ENCODE measurements at regions not wholly inside any gene's neighbourhood (a gene's known extent, or its start where the extent isn't known, plus 50 kb on each side); places are given as distances from the start of the nearest gene placed in this dataset.

DNA sequence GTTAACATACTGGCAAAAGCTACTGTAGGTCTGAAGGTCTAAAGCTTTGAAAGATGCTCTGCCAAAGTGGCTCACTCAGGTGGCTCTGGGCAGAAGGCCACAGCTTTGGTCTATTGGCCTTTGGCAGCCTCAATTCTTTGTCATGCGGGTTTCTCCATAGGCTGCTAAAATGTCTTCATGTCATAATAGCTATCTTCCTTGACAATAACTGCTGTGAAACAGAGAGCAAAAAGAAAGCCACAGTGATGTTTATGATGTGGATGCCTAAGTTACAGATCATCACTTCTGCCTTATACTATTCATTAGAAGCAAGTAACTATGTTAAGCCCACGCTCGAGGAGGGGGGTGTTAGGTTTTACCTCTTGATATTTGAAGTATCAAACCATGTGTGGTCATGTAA, 906.1 kb upstream of the CDH9 start:
- Mint-ChIP-seq H3K27ac (no peak overlapping the region), H3K4me3 (no peak overlapping the region), H3K9me3 (peaks cover 7% of the 10 kb centered on the region), H3K27me3 (no peaks in the 10 kb centered on the region), H3K4me1 (ENCODE audit: low read depth) (no peaks in the 10 kb centered on the region), H3K36me3 (ENCODE audit: low read depth) (no peaks in the 10 kb centered on the region)
- intact Hi-C loops (cut with DNase I, micrococcal nuclease) = no loop called here
- DNase-seq = no peak
- H3K36me3 ChIP-seq (ENCODE audit: insufficient read depth, low read length) = no peaks in the 10 kb centered on the region
- no peaks in the 10 kb centered on the region for H3K4me1 ChIP-seq (ENCODE audit: insufficient read depth, low read length)
- H3K27me3 ChIP-seq (ENCODE audit: control insufficient read depth in 1 of 2, insufficient read depth in 2 of 2, low read length in 2 of 2) = no peaks in the 10 kb centered on the region
- no peak for TF ChIP-seq CTCF (IDR thresholded peaks at IDR 0.05)
- POLR2A ChIA-PET = no interaction called here
- no peak overlapping the region for H3K27ac ChIP-seq (ENCODE audit: low read depth in 1 of 2, low read length in 2 of 2)
- peaks cover 0 to 9% of the 10 kb centered on the region in 2 experiments for H3K9me3 ChIP-seq (ENCODE audit: control insufficient read depth in 1 of 2, insufficient read depth in 1 of 2, low read length in 2 of 2)
- CTCF ChIA-PET = no interaction called here
- H3K4me3 ChIP-seq (ENCODE audit: low read length) = no peak overlapping the region
- no peak for ATAC-seq (ENCODE audit: poor library complexity)

- no peak overlapping the region for H3K4me3 Mint-ChIP-seq
- Histone ChIP-seq H3K4me3 (ENCODE audit: low read length) (no peak overlapping the region), H3K27me3 (ENCODE audit: control insufficient read depth in 1 of 2, insufficient read depth in 2 of 2, low read length in 2 of 2) (no peaks in the 10 kb centered on the region), H3K36me3 (ENCODE audit: insufficient read depth, low read length) (no peaks in the 10 kb centered on the region), H3K27ac (ENCODE audit: low read depth in 1 of 2, low read length in 2 of 2) (no peak overlapping the region), H3K4me1 (ENCODE audit: insufficient read depth, low read length) (no peaks in the 10 kb centered on the region), H3K9me3 (ENCODE audit: control insufficient read depth in 1 of 2, insufficient read depth in 1 of 2, low read length in 2 of 2) (peaks cover 0 to 6% of the 10 kb centered on the region in 2 experiments)
- no peak overlapping the region for H3K27ac Mint-ChIP-seq
- no peaks in the 10 kb centered on the region for H3K4me1 Mint-ChIP-seq (ENCODE audit: low read depth)
- ATAC-seq (ENCODE audit: poor library complexity) (no peak), DNase-seq (no peak)
- intact Hi-C loops (cut with DNase I, micrococcal nuclease) = no loop called here
- ChIA-PET POLR2A (no interaction called here), CTCF (no interaction called here)
- H3K27me3 Mint-ChIP-seq = no peaks in the 10 kb centered on the region
- no peak for TF ChIP-seq CTCF (IDR thresholded peaks at IDR 0.05)
- H3K36me3 Mint-ChIP-seq (ENCODE audit: low read depth) = no peaks in the 10 kb centered on the region
- peaks cover 9% of the 10 kb centered on the region for H3K9me3 Mint-ChIP-seq
These were observed 900.6 kb upstream of the CDH9 start for GRCh38 chr5:27938989-27939388.

DNA sequence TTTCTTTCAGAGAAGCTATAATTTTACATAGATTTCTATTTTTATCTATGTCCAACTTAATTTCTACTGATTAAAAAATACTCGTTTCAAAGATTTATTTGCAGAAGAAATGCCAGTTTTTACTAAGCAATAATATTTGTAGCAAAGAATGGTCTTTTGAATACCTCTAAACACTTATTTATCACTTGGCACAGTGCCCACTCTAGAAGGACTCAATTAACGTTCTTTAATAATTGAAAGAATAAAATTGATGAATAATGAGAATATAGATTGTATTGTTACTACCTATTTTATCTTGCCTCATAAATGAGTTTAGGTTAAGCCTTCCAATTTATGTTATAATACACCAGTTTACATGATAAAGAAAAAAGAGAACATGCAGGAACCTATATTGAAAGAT, 889.7 kb upstream of the CDH9 start:
- H3K27me3 ChIP-seq (ENCODE audit: control insufficient read depth in 1 of 2, insufficient read depth in 2 of 2, low read length in 2 of 2) = no peaks in the 10 kb centered on the region
- Mint-ChIP-seq H3K36me3 (ENCODE audit: low read depth) (no peaks in the 10 kb centered on the region), H3K4me1 (ENCODE audit: low read depth) (no peaks in the 10 kb centered on the region), H3K9me3 (peaks cover 11% of the 10 kb centered on the region), H3K27ac (no peak overlapping the region), H3K27me3 (no peaks in the 10 kb centered on the region), H3K4me3 (no peak overlapping the region)
- no peak overlapping the region for H3K27ac ChIP-seq (ENCODE audit: low read depth in 1 of 2, low read length in 2 of 2)
- CTCF ChIA-PET = no interaction called here
- no peaks in the 10 kb centered on the region for H3K4me1 ChIP-seq (ENCODE audit: insufficient read depth, low read length)
- POLR2A ChIA-PET = no interaction called here
- H3K9me3 ChIP-seq (ENCODE audit: control insufficient read depth in 1 of 2, insufficient read depth in 1 of 2, low read length in 2 of 2) = peaks cover 3 to 4% of the 10 kb centered on the region in 2 experiments
- DNase-seq (no peak), ATAC-seq (ENCODE audit: poor library complexity) (no peak)
- H3K4me3 ChIP-seq (ENCODE audit: low read length) = no peak overlapping the region
- H3K36me3 ChIP-seq (ENCODE audit: insufficient read depth, low read length) = no peaks in the 10 kb centered on the region
- intact Hi-C loops (cut with DNase I, micrococcal nuclease) = no loop called here
- no peak for TF ChIP-seq CTCF (IDR thresholded peaks at IDR 0.05)

Measured in CD4-positive, alpha-beta T cell (primary cell).